Stimulated activated CD4-positive, alpha-beta T cell treated with anti-CD3 and anti-CD28 coated beads, Interleukin-1b, Interleukin-23, amount 100 ng/mL, for 1 hour (primary cell): ENCODE measurements at regions not wholly inside any gene's neighbourhood (a gene's known extent, or its start where the extent isn't known, plus 50 kb on each side); places are given as distances from the start of the nearest gene placed in this dataset.

ENCODE experiments used
- DNase-seq, 2 donors: peaks; one replicate each; pipeline ENCODE4 v3.0.0-alpha.2; 2020; ENCODE audit warnings: low read depth in 2 of 2

DNA sequence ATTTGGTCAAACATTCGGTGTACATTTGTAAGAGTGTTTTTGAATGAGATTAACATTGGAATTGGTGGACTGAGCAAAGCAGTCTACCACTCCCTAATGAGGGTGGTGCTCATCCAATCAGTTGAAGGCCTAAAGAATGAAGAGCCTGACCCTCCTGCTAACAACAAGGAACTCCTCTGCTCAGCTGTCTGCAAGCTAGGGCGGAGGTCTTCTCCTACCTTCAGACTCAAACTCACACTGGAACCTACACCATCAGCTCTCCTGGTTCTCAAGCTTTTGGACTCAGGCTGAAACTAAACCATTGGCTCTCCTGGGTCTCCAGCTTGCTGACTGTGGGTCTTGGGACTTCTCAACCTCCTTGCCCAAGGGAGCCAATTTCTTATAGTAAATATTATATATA is 55.5 kb upstream of the NPAS2 start:
- DNase-seq: no peak

DNA sequence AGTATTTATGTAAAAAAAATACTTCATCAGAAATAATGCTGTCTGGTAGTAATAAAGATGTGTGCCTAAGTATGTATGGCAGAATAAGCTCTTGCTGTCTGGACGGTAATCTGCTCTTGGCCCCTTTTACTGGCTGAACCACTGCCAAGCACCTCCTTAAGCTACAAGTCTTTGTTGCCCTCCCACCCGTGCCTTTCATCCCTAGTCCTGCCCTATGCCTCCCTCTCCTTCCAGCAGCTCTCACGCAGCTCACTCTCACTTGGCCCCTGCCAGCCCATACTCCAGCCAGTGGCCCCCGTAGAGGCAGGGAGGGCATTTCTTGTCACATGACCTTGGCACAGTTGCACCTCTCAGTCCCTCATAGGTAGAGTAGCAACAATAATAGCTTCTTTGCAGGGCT is 54.5 kb upstream of the NPAS2 start:
- DNase-seq: no peak

DNA sequence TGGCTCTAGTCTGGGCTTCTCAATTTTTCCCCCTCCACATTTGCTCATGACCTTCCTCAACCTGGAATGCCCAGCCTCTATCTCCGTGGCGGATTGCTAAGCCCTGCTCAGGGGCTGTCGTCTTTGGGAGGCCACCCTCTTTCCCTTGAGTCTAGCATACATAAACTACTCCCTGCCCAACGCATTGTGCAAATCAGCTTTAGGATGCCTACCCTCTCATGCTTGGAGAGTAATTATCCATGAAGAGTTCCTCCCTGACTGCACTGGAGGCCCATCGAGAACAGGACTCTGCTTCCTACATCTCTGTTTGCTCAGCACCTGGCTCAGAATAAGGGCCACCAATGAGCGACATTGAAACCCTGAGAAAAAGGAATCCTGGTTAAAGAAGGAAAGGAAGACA is 53.7 kb upstream of the NPAS2 start:
- DNase-seq: no peak

DNA sequence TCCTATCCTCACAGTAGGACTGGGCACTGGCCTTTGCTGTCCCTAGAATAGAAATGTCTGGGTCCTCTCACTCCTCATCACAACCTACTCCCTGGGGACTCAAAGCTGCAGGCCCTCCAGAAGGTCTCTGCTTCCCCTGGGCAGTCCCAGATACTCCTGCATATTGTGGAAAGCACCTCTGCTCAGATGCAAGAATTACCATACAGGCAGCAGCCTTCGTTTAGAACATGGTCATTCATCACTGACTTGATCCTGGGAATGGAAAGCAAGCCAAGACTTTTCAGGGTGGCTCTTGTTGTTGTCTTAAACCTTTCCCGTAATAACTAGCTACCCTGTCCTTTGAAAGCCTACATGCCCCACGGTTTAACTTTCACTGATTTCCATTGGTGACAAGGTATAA is 53.1 kb upstream of the NPAS2 start:
- DNase-seq: no peak

DNA sequence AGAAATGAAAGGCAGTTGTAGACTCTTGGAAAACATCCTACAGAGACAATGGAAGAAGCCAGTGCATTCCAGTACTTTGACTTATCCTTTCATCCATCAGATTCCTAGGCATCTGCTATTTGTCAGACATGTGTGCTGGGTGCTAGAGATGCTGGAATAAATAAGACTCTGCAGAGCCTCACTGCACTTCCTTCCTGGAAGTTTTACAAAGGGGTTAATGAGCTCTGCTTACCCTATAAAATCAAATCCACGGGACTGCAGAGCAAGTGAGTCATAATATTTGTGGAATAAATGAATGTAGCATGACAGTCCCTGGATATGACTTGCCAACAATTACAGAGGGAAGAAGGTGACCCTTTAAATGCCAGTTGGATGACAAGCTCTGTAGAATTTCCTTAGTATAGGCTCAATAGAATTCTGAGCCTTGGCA is 52.7 kb upstream of the NPAS2 start:
- DNase-seq: no peak

DNA sequence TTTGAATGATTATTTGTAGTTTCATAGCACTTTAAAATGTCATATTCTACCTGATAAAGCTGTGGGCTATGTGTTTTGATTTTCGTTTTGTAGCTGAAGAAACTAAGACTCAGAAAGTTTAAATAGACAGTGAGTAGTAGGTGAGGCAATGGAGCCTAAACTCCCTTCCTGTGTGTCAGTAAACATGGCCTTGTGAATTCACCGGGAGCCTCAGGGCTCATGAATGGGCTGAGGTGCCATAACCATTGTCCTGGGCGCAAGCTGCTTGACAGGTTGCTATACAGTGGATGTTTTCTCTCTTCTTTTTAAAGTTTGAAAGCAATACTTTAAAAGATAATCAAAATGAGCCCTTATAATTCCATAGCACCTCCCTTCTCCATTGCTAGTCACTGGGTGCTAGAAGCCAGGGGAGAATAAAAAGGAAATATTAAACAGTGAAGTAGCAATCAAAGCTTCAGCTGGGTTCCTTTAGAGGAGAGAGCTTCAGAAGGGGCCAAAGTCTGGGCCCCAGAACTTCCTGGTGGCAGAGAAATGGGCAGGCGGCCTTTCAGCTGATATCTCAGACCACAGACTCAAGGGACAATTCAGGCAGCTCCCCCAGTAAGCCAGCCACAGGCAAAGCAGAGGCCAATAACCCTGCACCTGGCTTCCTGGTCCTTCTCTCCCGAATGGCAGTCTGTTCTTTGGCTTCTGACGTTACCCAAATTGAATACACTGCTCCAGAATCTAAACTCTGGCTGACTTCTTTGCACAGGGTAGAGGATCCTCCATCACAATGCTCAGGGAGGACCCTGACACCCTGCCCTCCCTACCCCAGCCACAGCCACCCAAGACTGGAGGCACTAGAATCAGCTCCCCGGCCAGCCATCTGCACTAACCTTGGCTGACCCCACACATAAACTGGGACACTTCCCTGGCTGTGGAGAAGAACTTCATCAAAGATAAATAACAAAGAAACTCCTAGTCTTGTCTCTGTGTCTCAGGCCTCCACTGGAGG is 51.8 kb upstream of the NPAS2 start:
- no peak for DNase-seq
